ENCODE measurements at regions not wholly inside any gene's neighbourhood (a gene's known extent, or its start where the extent isn't known, plus 50 kb on each side); places are given as distances from the start of the nearest gene placed in this dataset.

DNA sequence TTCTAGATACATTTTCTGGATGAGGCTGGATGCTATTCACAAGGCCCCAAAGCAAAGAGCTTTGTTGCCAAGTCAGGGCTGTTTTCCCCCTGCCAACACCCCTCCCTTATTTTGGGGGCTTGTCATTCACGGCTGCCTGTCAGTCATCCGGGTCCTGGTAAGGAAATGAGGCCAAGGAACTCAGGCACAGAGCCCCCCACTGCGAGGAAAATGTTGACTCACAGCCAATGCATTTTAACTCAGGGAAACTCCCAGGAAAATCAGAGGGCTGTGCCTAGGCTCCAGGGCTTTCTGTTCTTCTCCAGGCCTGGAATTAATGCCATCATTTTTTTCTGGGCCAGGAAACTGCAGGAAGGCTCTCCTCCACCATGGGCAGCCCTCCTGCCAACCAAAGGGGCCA lies 241.1 kb downstream of the SMAD2 start:
- peaks cover 7% of the 10 kb centered on the region; the same call in 1 of the 2 replicates for H3K27me3 ChIP-seq (ENCODE audit: low read depth, low read length)
- no peaks in the 10 kb centered on the region for H3K9me3 ChIP-seq (ENCODE audit: insufficient read depth, low read length)
- TF ChIP-seq, protein P1, sequence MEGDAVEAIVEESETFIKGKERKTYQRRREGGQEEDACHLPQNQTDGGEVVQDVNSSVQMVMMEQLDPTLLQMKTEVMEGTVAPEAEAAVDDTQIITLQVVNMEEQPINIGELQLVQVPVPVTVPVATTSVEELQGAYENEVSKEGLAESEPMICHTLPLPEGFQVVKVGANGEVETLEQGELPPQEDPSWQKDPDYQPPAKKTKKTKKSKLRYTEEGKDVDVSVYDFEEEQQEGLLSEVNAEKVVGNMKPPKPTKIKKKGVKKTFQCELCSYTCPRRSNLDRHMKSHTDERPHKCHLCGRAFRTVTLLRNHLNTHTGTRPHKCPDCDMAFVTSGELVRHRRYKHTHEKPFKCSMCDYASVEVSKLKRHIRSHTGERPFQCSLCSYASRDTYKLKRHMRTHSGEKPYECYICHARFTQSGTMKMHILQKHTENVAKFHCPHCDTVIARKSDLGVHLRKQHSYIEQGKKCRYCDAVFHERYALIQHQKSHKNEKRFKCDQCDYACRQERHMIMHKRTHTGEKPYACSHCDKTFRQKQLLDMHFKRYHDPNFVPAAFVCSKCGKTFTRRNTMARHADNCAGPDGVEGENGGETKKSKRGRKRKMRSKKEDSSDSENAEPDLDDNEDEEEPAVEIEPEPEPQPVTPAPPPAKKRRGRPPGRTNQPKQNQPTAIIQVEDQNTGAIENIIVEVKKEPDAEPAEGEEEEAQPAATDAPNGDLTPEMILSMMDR (IDR thresholded peaks at IDR 0.05; ENCODE audit: low read depth, low read length): no peak
- TF ChIP-seq EZH2phosphoT487 (IDR thresholded peaks at IDR 0.05; ENCODE audit: low read depth): no peak
- H3K4me3 ChIP-seq (ENCODE audit: low read length): no peak overlapping the region
- H4K20me1 ChIP-seq (ENCODE audit: insufficient read depth, low read length): no peaks in the 10 kb centered on the region
- no peaks in the 10 kb centered on the region for H3K79me2 ChIP-seq (ENCODE audit: low read length)
- no peaks in the 10 kb centered on the region for H3K4me1 ChIP-seq (ENCODE audit: low read length)
- H3K4me2 ChIP-seq (ENCODE audit: low read length): no peak overlapping the region
- H3K9ac ChIP-seq (ENCODE audit: low read length): no peak overlapping the region
- no peak overlapping the region for H3K27ac ChIP-seq (ENCODE audit: low read length)
- no peak overlapping the region for H2AFZ ChIP-seq (ENCODE audit: low read depth, low read length)
- no peaks in the 10 kb centered on the region for H3K36me3 ChIP-seq (replicated peaks; ENCODE audit: low read depth, low read length)

DNA sequence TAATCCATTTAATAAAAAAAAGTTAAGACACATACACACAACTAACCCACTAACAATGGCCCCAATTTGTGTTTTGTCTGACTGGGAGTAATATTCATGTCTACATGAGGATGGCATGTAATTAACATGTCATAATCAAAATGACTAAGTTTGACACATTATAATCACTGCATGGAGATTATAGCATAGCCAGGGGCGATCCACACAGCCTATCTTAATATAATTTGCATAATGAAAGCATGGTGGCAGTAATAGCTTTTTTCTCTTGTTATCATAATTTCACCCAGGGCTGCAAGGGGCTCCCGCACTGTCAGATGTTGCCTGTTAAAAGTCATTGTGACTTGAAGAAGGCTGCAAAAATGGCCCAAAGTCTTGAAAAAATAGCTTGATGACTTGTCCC lies 243.7 kb downstream of the SMAD2 start:
- Histone ChIP-seq H3K36me3 (replicated peaks; ENCODE audit: low read depth, low read length) (no peaks in the 10 kb centered on the region), H2AFZ (ENCODE audit: low read depth, low read length) (no peak overlapping the region), H3K27me3 (ENCODE audit: low read depth, low read length) (no peaks in the 10 kb centered on the region), H3K9ac (ENCODE audit: low read length) (no peak overlapping the region), H3K4me3 (ENCODE audit: low read length) (no peak overlapping the region), H3K27ac (ENCODE audit: low read length) (no peak overlapping the region), H3K4me1 (ENCODE audit: low read length) (peaks cover 8% of the 10 kb centered on the region), H3K9me3 (ENCODE audit: insufficient read depth, low read length) (no peaks in the 10 kb centered on the region), H3K79me2 (ENCODE audit: low read length) (no peaks in the 10 kb centered on the region), H3K4me2 (ENCODE audit: low read length) (no peak overlapping the region), H4K20me1 (ENCODE audit: insufficient read depth, low read length) (no peaks in the 10 kb centered on the region)
- no peak for TF ChIP-seq EZH2phosphoT487 (IDR thresholded peaks at IDR 0.05; ENCODE audit: low read depth)
- TF ChIP-seq, protein P1 (IDR thresholded peaks at IDR 0.05; ENCODE audit: low read depth, low read length): no peak

DNA sequence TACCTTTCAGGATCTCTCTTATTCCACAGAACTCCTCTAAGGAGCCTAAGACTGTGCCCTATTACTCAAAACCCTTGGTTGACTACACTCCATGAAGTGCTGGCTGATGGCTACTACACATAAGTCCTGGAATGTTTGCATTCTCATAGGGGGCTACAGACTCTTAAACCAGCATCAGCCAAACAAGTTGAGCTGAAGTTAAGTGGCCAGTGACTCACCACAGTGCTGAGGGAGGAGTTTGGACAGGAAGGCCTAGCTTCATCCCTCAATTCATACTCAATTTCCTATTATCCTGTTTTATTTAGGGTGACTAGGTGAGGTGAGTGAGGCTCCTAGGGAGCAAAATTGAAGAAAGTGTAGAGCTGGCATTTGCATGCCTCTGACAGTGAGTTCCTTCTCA lies 246.7 kb downstream of the SMAD2 start:
- H3K27ac ChIP-seq (ENCODE audit: low read length): no peak overlapping the region
- no peaks in the 10 kb centered on the region for H3K79me2 ChIP-seq (ENCODE audit: low read length)
- no peaks in the 10 kb centered on the region for H3K27me3 ChIP-seq (ENCODE audit: low read depth, low read length)
- TF ChIP-seq, protein P1 (IDR thresholded peaks at IDR 0.05; ENCODE audit: low read depth, low read length): no peak
- peaks cover 1% of the 10 kb centered on the region for H3K36me3 ChIP-seq (replicated peaks; ENCODE audit: low read depth, low read length)
- no peaks in the 10 kb centered on the region for H3K9me3 ChIP-seq (ENCODE audit: insufficient read depth, low read length)
- no peak overlapping the region for H3K4me3 ChIP-seq (ENCODE audit: low read length)
- no peaks in the 10 kb centered on the region for H4K20me1 ChIP-seq (ENCODE audit: insufficient read depth, low read length)
- peaks cover 38% of the 10 kb centered on the region for H3K4me1 ChIP-seq (ENCODE audit: low read length)
- H2AFZ ChIP-seq (ENCODE audit: low read depth, low read length): 0 out of 2 replicates have a peak overlapping the region, but pooled peaks have one; percentile 23
- H3K4me2 ChIP-seq (ENCODE audit: low read length): no peak overlapping the region
- no peak overlapping the region for H3K9ac ChIP-seq (ENCODE audit: low read length)

DNA sequence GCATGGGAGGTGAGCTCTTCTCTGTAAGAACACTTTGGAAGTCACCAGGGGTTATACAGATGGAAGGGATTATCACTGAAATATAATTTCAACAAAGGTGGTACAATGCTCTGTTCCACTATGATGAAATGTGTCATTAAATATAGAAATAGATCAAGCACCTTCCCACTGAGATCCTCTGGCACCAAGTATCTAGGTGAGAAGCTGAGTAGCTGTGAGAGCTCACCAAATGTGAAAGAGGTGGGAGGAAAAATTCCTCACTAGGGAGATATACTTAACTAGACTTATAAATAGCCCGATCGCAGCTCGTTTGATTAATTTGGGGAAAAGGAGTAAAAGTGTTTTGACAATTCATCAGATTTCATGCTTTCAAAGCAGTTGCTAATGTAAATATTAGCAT lies 247.6 kb downstream of the SMAD2 start:
- H3K4me2 ChIP-seq (ENCODE audit: low read length): no peak overlapping the region
- no peak overlapping the region for H3K27ac ChIP-seq (ENCODE audit: low read length)
- peaks cover 3% of the 10 kb centered on the region for H3K36me3 ChIP-seq (replicated peaks; ENCODE audit: low read depth, low read length)
- no peak overlapping the region for H3K9ac ChIP-seq (ENCODE audit: low read length)
- no peaks in the 10 kb centered on the region for H3K79me2 ChIP-seq (ENCODE audit: low read length)
- no peak overlapping the region for H2AFZ ChIP-seq (ENCODE audit: low read depth, low read length)
- no peaks in the 10 kb centered on the region for H3K9me3 ChIP-seq (ENCODE audit: insufficient read depth, low read length)
- H4K20me1 ChIP-seq (ENCODE audit: insufficient read depth, low read length): no peaks in the 10 kb centered on the region
- no peaks in the 10 kb centered on the region for H3K27me3 ChIP-seq (ENCODE audit: low read depth, low read length)
- no peak overlapping the region for H3K4me3 ChIP-seq (ENCODE audit: low read length)
- H3K4me1 ChIP-seq (ENCODE audit: low read length): peaks cover 47% of the 10 kb centered on the region
- TF ChIP-seq, protein P1 (IDR thresholded peaks at IDR 0.05; ENCODE audit: low read depth, low read length): no peak
- no peak for TF ChIP-seq EZH2phosphoT487 (IDR thresholded peaks at IDR 0.05; ENCODE audit: low read depth)
